GM19452 (cell line): ENCODE measurements at regions not wholly inside any gene's neighbourhood (a gene's known extent, or its start where the extent isn't known, plus 50 kb on each side); places are given as distances from the start of the nearest gene placed in this dataset.
"Not testable (repeated sequence)": the region's sequence is repeated elsewhere in the genome, so short reads cannot be mapped to it uniquely, and the experiment has no call there.

Experiments used
- ATAC-seq: cut with Tn5 transposase; IDR thresholded peaks from one replicate; pipeline ENCODE4 v1.9.1; 2021; ENCODE audit not compliant: unreplicated experiment

DNA sequence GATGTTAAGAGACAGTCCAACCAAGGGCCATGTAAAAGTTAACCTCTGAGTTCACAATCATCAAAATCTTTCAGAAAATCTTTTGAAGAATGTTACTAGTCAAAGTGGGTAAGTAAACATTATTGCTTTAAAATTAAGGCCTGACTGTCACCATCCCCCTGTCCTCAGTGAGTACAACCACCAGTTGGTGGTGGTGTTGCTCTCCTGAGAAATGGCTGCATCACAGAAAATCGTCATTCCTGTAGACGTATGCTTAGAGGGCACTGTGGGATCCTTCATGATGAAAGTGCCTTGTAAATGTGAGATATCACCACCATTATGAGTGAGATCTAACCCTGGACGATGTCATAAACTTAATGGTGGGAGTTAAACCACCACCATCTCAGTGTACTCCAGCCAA, 451.2 kb downstream of the RPS29 start:
- no peak for ATAC-seq

DNA sequence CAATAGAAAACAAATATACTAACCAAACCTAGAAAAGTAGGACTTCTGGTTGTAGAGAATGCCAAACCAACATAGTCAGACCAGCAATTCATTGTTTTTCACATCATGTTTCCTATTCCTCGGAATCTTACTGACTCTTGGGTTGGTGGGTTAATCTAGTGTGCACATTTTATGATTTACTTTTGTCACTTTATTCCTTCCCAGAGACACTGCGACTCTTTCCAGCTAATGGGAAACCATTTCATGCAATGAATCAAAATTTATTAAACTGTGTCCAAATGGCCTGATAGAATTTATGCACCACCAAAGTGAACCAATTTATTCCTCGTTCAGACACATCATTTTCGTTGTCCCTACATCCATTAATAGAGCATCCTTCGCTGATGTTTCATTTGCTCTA, 464.9 kb downstream of the RPS29 start:
- ATAC-seq: no peak

DNA sequence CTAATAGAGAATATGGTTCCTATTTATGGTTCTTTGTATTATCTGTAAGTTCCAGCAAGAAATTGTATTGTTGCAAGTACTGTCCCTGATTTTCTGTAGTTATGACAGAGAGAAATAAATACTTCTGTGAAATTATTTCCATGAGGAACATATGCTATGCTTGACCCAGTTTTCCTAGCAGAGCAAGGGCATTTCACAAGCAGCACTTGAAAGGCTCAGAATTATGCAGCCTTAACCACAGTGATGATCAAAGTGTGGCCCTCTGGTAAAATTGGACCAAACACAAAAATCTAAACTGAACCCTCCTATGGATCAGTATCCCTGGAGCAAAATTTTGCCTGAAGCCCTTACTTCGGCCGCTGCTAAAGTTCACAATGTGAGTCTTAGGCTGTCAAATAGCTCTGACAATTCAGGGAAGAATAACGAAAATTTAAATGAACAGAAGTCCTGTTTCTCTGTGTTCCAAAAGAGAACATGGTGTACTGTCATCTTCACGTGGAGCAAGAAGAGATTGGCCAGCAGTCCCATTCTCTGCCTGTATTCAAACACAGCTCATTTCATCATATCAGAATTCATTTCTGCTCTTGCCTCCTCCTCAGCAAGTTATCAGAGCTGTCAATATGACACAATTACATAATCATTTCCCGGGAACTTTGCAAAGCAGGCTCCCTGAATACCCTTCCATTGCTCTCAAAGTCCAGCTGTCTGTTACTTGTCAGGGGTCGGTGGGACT, 471.9 kb downstream of the RPS29 start:
- ATAC-seq: no peak

DNA sequence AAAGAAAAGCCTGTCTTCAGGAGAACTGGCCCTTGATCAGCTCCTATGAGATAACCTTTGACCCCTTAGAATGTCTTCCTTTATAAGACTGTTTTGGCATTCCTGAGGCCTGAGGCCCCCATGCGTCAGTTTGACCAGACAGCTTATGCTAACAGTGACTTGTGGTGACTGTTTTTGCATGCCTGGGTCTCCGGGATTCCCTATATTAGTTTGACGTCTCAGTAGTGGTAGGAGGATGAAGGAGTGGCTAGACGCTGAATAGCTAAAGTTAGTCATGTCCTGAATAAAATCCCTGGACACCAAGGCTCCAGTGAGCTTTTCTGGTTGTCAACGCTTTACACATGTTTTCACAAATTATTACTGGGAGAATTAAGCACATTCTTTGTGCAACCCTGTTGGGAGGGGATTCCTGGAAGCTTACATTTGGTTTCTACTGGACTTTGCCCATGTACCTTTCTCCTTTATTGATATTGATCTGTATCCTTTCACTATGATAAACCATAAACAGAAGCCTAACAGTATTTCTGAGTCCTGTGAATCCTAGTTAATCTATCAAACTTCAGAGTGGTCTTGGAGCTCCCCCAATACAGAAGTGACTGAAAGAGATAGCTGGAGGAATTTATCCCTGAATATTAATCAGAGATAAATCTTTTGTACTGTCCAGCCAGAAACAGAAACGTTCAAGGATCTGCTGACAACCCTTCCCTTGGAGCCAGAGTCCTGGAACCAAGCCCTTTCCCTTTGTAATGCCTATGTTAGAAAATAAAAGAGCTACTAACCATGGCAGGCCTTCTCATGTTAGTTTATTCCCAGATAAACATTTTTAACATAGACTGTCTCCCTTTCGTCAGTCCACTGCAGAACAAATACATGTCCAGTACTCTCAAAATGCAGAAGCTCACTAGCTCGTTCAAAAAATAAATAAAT, 479.2 kb downstream of the RPS29 start:
- ATAC-seq: no peak

DNA sequence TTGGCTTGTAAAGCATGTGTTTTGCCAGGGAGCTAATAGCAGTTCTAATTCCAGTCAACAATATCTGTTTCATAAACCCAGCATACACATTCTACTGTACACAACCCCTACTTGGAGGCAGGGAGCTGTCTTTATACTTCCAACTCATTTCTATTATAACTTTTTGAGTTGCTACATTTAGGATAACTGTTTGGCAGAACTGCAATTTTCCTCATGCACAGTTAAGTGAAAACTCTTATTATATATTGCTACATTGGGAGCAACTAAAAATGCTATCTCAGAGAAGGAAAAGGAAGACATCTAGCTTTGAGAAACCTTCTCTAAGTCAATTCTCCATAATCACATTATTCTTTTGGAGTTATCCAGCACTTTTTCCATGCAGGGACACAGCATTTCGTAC, 480.2 kb downstream of the RPS29 start:
- no peak for ATAC-seq

DNA sequence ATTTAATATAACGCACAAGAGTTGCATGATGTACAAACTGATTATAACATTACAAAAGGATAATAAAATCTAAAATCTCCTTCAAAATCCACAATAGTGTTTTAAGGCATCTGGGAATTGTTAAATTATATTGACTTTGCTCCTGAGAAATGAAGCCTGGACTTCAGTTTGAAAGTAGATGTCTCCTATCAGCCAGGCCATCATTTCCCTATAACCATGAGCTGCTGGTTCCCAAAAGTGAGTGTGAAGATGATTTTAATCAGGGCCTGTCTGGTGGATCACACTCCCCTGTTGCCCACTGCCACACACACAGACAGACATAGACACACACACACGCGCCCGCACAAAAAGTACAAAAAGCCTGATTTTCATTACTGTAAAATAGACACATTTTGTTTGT, 480.7 kb downstream of the RPS29 start:
- ATAC-seq: no peak

DNA sequence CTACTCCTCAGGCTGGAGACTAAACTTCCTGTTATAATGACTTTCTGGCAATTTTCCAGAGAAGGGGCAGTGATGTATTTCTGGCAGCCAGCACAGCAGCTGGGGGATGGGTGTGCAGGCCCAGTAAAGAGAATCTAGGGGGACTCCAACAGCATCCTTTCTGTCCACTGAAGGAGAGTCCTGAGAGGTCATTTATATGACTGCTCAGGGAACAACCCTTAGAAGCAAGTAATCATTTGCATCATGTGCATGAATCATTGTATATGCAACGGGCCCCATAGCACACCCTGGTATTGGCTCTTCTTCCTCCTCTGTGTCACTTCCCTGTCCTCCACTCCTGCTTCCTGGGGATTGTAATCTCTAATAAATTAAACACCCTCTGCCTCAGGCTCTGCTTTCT, 493.8 kb downstream of the RPS29 start:
- ATAC-seq: no peak

DNA sequence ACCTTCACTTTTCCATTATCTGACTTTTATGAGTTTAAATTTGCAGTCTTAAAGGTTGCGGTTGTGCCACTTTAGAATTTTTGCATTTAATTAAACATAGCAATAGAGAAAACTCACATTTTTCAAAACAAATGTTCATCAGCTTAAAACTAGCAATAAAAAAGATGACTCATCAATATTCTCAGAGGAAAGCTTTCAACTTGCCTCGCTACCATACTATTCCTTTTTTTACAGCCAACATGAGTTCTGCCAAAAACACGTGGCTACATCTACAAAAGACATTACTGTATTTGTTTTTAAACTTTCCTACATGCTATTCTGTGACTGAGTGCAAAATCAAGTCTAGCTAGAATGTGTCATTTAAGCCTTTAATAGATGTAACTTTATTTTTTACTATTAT, 497.1 kb downstream of the RPS29 start:
- ATAC-seq: no peak

DNA sequence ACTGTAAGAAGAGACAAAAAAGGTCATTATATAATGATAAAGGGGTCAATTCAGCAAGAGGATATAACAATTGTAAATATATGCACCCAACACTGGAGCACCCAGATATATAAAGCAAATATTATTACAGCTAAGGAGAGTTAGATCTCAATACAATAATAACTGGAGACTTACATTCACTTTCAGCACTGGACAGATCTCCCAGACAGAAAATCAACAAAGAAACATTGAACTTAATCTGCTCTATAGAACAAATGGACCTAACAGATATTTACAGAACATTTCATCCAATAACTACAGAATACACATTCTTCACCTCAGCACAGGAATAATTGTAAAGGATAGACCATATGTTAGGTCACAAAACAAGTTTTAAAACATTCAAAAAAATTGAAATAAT, 512.9 kb downstream of the RPS29 start:
- not testable (repeated sequence) for ATAC-seq

DNA sequence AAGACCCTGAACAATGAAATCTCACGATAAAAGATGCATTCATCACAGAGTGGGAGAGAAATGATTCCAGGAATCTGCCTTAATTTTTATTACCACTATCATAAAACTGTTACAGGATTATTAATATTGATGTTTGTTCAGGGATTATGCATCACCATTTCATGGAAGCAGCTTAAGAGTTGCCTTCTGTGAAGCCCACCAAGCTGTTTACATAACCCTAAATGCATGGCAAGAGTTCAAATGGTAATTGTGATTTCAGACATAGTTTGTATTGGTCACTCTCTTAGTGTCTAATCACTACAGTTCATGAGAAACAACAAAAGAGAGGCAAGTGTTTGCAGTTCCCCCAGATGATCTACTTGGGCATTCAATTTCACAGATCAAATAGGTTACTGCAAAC, 527.7 kb downstream of the RPS29 start:
- no peak for ATAC-seq

DNA sequence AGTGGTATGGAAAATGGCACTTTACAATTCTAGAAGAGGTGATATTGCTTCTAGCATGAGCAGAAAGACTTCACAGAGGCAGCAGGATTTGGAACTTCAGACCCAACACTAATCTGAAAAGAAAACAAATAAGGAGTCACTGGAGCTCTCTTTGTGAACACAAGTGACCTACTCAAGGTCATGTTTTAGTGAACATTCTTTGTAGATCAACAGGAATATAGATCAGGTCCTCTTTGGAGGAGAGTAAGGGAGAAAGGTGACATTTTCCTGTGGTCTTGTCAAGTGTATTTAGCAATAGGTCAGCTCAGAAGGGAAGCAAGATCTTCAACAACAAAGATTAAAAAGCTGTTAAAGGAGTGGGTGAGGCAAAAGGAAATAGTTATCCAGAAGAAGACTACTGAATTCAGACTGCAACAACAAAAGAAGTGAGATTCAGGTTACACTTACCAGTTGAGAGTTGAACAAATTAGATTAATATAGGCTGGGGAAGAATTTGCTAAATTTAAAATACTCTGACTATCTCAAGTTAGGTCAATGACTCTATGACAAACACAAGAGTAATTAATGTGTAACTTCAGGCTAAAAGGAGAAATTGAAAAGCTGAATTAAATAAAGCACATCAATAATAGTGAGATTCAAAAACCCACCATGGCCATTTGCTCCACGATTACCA, 528.2 kb downstream of the RPS29 start:
- ATAC-seq: no peak

DNA sequence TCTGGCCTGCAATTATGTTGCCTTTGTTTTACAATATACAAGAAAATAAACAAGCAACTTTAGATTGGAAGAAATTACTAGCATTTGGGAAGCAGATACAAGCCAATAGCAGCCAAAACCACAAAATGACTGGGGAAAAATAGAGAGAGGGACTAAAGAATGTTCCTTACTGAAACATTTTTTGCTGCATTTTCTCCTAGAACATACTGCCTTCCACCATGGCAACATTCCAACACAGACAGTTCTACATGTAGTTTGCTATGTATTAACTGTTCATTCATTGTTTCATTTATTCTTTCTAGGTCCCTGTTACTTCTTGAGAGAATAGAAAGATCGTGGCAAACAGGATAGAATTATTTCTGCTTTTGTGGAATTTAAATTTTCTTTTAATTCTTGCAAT, 530.2 kb downstream of the RPS29 start:
- ATAC-seq: no peak

DNA sequence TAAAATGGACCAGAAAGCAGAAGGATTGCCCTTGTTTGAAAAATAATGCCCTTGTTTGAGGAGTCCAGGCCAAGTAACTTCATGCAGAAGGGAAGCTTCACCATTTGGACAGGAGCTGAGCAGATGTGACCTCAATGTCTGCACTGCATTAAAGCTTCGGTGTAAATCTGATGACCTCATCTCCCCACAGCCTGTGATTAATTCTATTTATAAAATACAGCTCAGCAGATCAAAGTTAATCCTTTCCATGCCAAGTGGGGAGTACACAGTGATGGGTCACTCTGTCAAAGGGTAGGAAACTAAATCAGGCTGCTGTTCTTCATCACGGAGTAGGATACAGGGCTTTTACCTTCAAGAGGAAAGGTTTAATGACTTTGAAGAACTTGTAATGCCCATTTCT, 533.7 kb downstream of the RPS29 start:
- ATAC-seq: no peak

DNA sequence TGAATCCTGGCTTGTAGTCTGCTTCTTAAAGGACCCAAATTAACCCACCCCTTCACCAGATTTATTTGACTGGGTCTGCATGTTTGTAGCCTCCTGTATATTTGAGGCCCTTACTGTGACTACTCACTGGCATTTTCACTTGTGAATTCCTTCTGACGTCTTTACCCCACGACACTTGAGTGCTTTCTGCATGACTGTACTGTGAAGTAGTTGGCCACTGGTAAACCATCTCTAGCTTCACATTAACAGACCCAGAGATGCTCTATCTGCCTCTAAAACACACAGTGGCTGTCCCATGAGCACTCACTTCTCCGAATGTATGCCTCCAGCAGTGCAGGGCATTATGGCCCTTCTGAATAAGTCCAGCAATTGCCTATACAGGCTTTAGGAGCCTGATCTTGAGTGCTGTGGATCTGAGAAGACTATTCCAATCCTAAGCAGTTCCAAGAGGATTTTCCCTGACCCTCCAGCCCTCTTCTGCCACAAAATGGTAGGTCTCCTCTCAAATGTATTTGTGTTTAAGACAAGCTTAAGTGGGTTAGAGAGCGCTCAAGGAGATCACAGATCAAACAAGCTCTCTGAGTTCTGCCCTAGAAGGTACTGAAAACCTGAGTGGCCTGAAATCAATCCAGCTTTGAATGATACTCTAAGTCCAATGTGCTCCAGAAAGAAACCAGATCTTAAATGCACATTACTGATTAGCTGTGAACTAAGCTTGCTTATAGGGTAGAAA, 534.7 kb downstream of the RPS29 start:
- no peak for ATAC-seq

DNA sequence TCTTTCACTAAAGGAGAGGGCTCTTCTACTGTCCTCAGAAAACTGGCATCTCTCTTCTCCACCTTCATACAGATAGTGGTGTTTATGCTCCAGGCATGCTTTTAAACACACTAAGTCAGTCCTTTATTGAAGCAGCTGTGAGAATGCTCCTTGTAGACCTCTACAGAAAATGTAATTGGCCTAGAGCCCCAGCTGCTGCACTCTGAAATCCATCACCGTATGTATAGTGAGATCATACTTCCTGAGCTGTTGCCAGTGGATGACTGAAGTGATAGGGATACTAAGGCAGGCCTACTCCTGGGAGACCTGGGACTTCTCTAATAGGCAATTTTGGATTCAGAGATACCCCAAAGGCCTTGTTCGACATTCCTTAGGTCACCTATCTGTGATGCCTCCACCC, 535.4 kb downstream of the RPS29 start:
- no peak for ATAC-seq

DNA sequence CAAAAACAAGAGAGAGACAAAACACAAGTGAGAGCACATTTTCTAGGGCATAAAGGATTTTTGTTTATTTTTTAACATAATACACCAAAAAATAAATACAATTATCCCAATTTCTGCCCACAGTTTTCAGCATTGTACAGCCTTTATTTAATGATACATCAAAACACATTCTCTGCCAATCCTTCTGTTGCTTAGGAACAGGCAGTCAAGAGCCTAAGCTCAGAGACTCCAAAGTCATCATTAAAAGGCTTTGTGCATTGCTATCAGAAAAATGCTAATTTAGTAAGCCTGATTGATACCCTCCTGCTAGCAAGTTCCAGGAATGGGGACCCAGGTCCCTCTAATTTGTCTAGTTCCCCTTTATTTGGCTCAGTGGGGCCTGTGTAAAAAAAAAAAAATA, 536.5 kb downstream of the RPS29 start:
- ATAC-seq: no peak

DNA sequence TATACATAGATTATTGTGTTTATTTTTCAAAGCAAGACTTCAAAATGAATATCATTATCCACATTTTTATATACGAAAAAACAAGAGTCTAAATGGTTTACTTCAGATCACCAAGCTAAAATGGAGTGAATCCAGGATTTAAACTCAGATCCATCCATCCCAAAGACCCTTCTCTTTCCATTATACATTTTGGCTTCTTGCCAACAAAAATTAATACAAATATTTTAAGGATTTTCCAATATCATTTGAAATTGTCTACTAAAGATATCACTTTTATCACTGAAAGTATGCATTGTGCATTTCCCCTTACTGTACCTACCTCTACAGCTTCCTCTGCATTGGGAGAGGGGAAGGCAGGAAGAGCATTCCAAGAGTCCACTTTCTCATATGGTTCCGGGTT, 541.2 kb downstream of the RPS29 start:
- ATAC-seq: no peak

DNA sequence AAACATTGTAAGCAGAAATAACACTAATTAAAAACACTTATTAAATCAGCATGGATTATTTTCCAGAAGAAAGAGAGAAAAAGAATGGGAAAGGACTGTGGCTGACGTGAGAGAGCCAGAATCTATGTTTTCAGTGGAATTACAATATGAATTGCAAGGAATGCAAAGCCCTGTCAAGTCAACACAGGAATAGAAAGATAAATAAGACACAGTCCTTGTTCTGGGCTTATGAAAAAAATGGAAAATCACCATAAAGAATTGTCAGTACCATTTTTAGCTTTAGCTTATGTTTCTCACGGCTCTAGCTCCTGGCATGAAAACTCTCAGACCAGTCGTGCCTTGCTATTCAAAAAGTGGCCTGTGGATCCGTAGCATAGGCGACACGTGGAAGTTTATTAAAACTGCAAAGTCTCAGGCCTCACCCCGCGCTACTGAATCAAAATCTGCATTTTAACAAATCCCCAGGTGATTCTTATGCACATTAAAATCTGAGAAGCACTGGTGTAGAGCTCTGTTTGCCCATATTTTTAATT, 549.1 kb downstream of the RPS29 start:
- ATAC-seq: no peak

DNA sequence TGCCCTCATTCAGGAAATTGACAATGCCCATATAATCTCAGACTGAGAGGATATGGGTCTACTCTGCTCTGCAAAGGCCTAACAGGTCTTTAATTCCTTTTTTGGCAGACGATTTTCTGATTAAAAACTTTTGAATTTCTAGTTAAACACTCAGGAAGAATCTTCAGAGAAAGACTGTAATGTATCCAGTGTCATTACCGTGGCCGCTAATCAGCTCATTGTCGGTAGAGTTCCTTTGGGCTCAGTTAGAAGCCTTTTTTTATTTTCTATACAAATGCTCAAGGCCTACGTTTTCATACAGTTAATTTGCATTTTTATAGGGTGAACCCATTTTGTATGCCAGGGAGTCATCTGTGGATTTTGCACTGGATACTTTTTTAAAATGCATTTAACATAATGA, 549.9 kb downstream of the RPS29 start:
- ATAC-seq: no peak

DNA sequence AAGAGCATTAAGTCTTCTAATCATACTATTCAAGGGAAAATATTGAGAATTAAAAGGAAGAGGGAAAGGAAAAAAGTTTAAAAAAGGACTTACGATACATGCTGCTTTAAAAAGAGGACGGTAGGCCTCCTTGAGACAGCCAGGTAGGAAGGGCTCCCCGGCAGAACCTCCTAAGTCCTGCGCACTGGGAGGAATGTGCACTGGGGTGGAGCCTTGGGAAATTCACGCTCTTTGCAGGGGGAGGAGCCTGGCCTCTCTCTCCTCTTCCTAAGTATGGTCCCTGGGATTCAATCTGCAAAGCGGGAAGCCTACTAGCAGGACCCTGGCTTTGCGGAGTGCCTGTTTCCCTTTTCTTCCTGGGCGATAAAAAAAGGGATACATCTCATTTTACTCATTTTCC, 553.0 kb downstream of the RPS29 start:
- no peak for ATAC-seq

DNA sequence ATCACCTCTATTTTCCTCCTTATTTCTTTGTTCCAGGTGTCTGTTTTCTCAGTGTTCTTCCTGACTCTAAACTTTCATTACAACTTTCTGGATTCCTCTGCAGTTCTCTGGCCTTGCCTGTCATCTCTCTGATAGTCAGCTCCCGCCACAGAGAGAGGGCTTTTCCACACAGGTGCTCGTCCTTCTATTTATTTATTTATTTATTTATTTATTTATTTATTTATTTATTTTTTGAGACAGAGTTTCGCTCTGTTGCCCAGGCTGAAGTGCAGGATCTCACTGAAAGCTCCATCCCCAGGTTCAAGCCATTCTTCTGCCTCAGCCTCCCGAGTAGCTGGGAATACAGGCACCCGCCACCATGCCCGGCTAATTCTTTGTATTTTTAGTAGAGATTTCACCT, 554.5 kb downstream of the RPS29 start:
- ATAC-seq: not testable (repeated sequence)
